Activated naive CD4-positive, alpha-beta T cell treated with anti-CD3 and anti-CD28 coated beads for 36 hours (primary cell): ENCODE measurements at regions not wholly inside any gene's neighbourhood (a gene's known extent, or its start where the extent isn't known, plus 50 kb on each side); places are given as distances from the start of the nearest gene placed in this dataset.

Experiments used
- CTCF ChIA-PET: fragments of 350-600 bp; sonication (Branson Sonifier 250); formaldehyde crosslinking; loops from one replicate; lab custom pipeline; 2021; ENCODE audit warnings: antibody characterized with exemption; lab: Charles Lee
- DNase-seq: peaks from one replicate; pipeline ENCODE4 v3.0.0-alpha.2; 2020
- H3K27ac Mint-ChIP-seq: one replicate; pipeline ENCODE4 v1.8.0; 2021; ENCODE audit warnings: mild to moderate bottlenecking, mixed read lengths
- H3K27me3 Mint-ChIP-seq: one replicate; pipeline ENCODE4 v1.8.0; 2021; ENCODE audit warnings: low read depth, mixed read lengths
- H3K36me3 Mint-ChIP-seq: one replicate; pipeline ENCODE4 v1.8.0; 2021; ENCODE audit warnings: low read depth, mixed read lengths
- H3K4me1 Mint-ChIP-seq: one replicate; pipeline ENCODE4 v1.8.0; 2021; ENCODE audit warnings: low read depth, mixed read lengths
- H3K4me3 Mint-ChIP-seq: one replicate; pipeline ENCODE4 v1.8.0; 2021; ENCODE audit warnings: mild to moderate bottlenecking, moderate library complexity, mixed read lengths
- H3K9me3 Mint-ChIP-seq: one replicate; pipeline ENCODE4 v1.8.0; 2021; ENCODE audit warnings: mixed read lengths
- intact Hi-C: fragments of 100-400 bp; cut with micrococcal nuclease; formaldehyde crosslinking; loops from one replicate; pipeline ENCODE4 v1.15.1; 2023

DNA sequence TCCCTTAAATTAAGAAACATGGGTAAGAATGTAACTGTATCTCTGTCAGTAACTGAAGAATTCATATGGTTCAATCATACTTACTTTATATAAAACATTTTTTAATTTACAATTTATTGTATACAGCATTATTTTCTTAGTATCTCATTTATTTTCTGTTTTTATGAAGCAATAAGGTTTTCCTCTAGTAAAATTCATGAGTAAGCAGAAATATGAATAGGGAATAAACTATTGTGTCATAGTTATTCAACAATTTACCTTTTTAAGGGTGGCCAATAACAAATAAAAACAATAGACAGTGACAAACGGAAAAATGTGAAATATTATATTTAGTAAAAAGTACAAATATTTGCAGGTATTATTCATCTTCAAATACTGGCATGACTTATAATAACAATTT lies 624.4 kb downstream of the TECRL start:
- H3K4me3 Mint-ChIP-seq, result no peak overlapping the region
- H3K27ac Mint-ChIP-seq, result no peak overlapping the region
- CTCF ChIA-PET, result no interaction called here
- no peaks in the 10 kb centered on the region for H3K4me1 Mint-ChIP-seq
- intact Hi-C loops, result no loop called here
- no peaks in the 10 kb centered on the region for H3K36me3 Mint-ChIP-seq
- no peaks in the 10 kb centered on the region for H3K27me3 Mint-ChIP-seq
- H3K9me3 Mint-ChIP-seq, result peaks cover 3% of the 10 kb centered on the region
- no peak for DNase-seq

DNA sequence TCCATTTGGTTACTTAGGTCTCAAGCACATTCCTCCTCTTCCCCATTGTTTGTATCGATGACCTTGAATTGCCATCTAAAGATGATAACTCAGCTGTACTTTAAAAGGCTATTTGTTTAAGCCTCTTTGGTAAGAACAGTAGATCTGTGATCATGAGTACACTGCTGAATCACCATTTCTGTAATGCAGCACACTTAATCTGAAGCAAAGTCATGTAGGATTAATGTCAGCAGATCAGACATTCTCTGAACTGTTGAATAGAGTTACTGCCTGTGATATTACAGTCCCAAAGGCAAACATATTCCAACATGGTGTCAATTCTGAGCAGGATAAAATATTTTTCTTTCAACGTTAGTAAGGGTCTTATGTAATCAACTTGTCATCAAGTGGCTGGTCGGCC lies 631.6 kb downstream of the TECRL start:
- no peaks in the 10 kb centered on the region for H3K4me1 Mint-ChIP-seq
- H3K27me3 Mint-ChIP-seq, result no peaks in the 10 kb centered on the region
- CTCF ChIA-PET, result no interaction called here
- no peak for DNase-seq
- no peaks in the 10 kb centered on the region for H3K36me3 Mint-ChIP-seq
- H3K27ac Mint-ChIP-seq, result no peak overlapping the region
- peaks cover 5% of the 10 kb centered on the region for H3K9me3 Mint-ChIP-seq
- H3K4me3 Mint-ChIP-seq, result no peak overlapping the region
- intact Hi-C loops, result no loop called here

DNA sequence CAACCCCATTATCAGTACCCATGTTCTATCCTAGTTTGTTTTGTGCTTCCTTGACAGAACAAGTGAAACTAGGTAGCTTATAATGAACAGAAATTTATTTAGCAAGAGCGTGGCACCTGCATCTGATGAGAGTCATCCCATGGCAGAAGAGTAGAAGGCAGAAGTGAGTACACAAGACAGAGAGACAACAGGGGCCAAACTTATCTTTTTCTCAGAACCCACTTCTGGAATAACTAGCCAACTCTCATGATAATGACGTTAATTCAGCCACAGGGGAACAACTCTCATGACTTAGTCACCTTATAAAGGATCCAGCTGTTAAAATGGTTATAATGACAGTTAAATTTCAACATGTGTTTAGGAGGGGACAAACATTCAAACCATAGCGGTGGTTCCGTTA lies 644.9 kb downstream of the TECRL start:
- Mint-ChIP-seq H3K27me3 (no peaks in the 10 kb centered on the region), H3K36me3 (no peaks in the 10 kb centered on the region), H3K4me3 (no peak overlapping the region), H3K9me3 (peaks cover 4% of the 10 kb centered on the region), H3K4me1 (no peaks in the 10 kb centered on the region), H3K27ac (no peak overlapping the region)
- DNase-seq, result no peak
- intact Hi-C loops, result no loop called here
- CTCF ChIA-PET, result no interaction called here

DNA sequence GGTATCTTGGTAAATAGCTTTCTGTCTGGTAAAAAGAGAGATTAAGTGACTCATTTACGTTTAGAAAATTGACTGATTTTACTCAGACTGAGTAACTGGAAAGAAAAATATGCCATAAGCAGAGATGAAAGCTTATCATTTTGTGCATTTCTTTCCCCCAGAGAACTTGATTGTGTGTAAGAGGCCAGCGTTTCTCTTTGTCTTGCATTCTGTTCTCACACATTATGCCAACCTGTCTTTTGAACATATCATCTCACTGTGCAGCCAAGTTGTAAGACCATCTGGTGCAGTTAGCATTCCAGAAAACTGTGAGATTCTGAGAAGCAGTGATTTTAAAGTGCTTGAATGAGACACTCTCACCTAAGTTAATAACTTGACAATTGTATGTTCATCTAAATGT lies 651.3 kb downstream of the TECRL start:
- Mint-ChIP-seq H3K27ac (no peak overlapping the region), H3K36me3 (no peaks in the 10 kb centered on the region), H3K4me3 (no peak overlapping the region), H3K4me1 (no peaks in the 10 kb centered on the region), H3K9me3 (peaks cover 2% of the 10 kb centered on the region), H3K27me3 (no peaks in the 10 kb centered on the region)
- intact Hi-C loops, result no loop called here
- CTCF ChIA-PET, result no interaction called here
- no peak for DNase-seq

DNA sequence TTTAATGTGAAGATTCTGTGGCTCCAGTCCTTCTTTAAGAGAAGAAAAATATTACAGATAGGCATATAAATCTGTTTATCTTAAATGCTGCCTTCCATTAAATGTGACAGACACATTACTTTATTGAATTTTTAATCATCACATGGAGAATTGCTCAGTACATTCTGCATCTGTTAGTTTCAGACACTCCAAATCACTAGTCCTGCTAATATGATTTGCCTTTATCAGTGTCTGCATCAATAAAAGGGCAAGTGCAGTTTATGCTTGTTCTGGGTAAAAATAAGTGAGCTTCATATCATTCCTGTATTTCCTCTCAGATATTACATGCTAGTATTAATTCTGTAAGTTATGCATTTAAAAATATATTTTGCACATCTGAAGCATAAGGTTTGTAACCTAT lies 666.4 kb downstream of the TECRL start:
- no peak for DNase-seq
- Mint-ChIP-seq H3K4me3 (no peak overlapping the region), H3K9me3 (peaks cover 8% of the 10 kb centered on the region), H3K36me3 (no peaks in the 10 kb centered on the region), H3K4me1 (no peaks in the 10 kb centered on the region), H3K27me3 (no peaks in the 10 kb centered on the region), H3K27ac (no peak overlapping the region)
- CTCF ChIA-PET, result no interaction called here
- intact Hi-C loops, result no loop called here

DNA sequence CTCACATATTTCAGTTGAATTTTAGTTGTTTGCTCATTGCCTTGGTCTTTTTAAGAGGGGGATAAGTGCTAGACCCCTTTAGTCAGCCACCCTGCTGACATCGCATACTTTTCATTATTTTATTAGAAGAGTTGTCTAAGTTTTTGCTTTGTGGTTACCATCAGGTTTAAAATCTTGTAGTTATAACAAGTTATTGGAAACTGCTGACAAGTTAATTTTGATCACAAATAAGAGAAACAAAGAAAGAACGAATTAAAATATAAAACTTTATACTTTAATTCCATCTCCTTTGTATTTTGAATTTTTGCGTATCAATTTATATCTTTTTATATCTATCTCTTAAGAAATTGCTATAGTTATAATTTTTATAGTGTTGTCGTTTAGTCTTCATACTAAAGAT lies 679.7 kb downstream of the TECRL start:
- no peaks in the 10 kb centered on the region for H3K27me3 Mint-ChIP-seq
- peaks cover 6% of the 10 kb centered on the region for H3K9me3 Mint-ChIP-seq
- H3K36me3 Mint-ChIP-seq, result no peaks in the 10 kb centered on the region
- H3K4me3 Mint-ChIP-seq, result no peak overlapping the region
- DNase-seq, result no peak
- no peak overlapping the region for H3K27ac Mint-ChIP-seq
- intact Hi-C loops, result no loop called here
- H3K4me1 Mint-ChIP-seq, result no peaks in the 10 kb centered on the region
- CTCF ChIA-PET, result no interaction called here

DNA sequence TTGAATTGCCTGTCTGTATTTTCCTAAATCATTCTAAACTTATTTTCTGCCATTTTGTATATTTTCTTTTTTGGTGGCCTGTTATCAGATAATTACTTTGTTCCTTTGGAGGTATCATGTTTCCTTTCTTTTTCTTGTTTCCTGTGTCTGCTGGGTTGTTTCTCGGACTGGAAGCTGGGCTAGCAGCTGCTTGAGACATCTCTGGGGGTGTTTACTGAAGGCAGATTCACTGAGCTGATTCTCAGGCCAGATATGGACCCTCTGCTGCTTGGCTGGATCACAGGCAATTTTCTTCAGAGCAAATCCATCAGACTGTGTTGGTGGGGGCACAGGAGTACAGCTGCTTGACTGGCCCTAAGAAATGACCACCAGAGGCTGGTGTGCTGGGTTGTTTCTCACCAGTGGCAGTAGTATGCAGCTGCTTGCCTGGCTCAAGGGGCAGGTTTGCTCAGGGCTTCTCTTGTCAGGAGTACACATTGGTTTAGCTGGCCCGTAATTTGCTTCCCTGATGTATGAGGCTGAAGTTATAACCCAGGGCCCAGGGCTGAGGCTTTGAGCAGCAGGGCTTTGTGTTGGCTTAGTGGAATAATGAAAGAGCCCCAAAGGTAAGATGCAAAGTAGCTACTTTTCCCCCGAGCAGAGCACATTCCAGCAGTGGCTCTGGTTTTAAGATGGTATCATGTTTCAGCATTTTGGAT lies 680.6 kb downstream of the TECRL start:
- no peak for DNase-seq
- H3K4me1 Mint-ChIP-seq, result no peaks in the 10 kb centered on the region
- CTCF ChIA-PET, result no interaction called here
- no peak overlapping the region for H3K4me3 Mint-ChIP-seq
- H3K27me3 Mint-ChIP-seq, result no peaks in the 10 kb centered on the region
- intact Hi-C loops, result no loop called here
- H3K27ac Mint-ChIP-seq, result no peak overlapping the region
- H3K36me3 Mint-ChIP-seq, result no peaks in the 10 kb centered on the region
- peaks cover 5% of the 10 kb centered on the region for H3K9me3 Mint-ChIP-seq

DNA sequence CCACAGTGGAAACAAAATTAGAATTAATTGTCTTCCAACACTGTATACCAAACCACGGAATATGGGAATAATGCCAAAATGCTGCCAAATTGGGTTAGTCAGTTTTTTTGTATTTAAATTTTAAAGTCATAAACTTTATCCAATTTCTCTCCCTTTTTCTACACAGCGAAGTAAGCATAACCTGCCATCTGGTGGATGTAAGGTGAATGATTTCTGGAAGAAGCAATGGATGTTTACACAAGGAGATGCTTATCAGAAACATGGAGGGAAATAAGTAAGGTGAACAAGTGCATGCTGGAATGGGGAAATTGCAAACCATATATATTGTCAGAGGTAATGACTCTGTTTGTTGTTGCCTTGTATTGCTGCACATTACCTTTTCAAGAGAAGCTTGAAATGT lies 691.9 kb downstream of the TECRL start:
- no peak for DNase-seq
- intact Hi-C loops, result no loop called here
- CTCF ChIA-PET, result no interaction called here
- Mint-ChIP-seq H3K4me3 (no peak overlapping the region), H3K36me3 (no peaks in the 10 kb centered on the region), H3K9me3 (no peaks in the 10 kb centered on the region), H3K27ac (no peak overlapping the region), H3K4me1 (no peaks in the 10 kb centered on the region), H3K27me3 (no peaks in the 10 kb centered on the region)

DNA sequence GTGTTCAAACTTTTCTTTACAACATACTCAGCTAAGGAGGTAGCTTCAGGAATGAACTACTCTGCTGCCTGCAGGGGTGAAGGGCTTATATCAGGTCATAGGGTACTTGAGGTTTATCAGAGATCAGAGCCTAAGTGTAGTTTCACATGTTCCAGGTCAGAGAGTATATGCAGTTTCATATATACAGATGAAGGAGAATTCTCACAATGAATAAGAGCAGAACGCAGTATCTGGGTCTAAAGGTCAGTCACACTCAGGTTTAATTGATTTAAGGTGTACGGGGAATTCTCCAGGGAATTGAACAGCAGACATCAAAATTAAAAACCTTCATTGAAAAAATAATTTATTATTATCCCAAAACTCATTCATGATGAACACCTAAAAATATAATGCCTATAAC lies 700.6 kb downstream of the TECRL start:
- intact Hi-C loops, result no loop called here
- no peak overlapping the region for H3K4me3 Mint-ChIP-seq
- no peak for DNase-seq
- CTCF ChIA-PET, result no interaction called here
- no peaks in the 10 kb centered on the region for H3K36me3 Mint-ChIP-seq
- H3K27ac Mint-ChIP-seq, result no peak overlapping the region
- H3K4me1 Mint-ChIP-seq, result no peaks in the 10 kb centered on the region
- no peaks in the 10 kb centered on the region for H3K27me3 Mint-ChIP-seq
- no peaks in the 10 kb centered on the region for H3K9me3 Mint-ChIP-seq

DNA sequence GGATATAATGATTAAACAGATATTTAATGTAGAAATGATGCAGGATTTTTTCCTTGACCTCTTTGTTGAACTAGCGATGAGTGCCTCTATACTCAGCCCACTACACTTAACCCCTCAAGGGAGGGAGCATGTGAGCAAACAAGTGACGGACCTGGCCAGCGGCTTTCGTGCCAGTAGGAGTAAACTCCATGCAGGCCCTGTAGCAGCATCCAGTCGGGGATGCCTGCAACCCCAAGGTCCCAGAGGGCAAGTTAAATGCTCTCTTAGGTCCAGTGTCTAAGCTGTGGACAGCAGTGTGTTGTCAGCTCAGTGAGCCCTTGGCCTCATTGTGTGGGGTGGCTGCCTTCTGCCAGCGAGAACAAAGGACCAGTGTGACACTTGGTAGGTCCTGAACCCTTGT lies 708.7 kb downstream of the TECRL start:
- CTCF ChIA-PET, result no interaction called here
- Mint-ChIP-seq H3K9me3 (peaks cover 6% of the 10 kb centered on the region), H3K36me3 (no peaks in the 10 kb centered on the region), H3K27me3 (no peaks in the 10 kb centered on the region), H3K4me3 (no peak overlapping the region), H3K27ac (no peak overlapping the region), H3K4me1 (no peaks in the 10 kb centered on the region)
- DNase-seq, result no peak
- intact Hi-C loops, result no loop called here

DNA sequence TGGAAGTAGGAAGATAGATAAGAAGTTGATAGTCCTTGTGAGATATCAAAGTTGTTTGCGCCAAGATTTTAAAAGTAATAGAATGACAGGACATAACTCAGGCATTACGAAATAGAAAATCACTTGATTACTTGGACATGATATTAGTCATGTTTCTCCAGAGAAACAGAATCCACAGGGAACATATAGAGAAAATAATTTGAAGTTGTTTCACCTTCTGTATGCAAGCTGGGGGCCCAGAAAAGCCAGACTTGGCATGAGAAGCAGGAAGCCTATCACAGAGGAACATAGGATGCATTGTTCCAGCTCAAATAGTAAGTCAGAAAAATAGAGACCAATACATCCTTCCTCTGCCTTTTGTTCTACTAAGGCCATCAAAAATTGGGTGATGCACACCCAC lies 715.9 kb downstream of the TECRL start:
- H3K9me3 Mint-ChIP-seq, result peaks cover 12% of the 10 kb centered on the region
- no peaks in the 10 kb centered on the region for H3K4me1 Mint-ChIP-seq
- H3K4me3 Mint-ChIP-seq, result no peak overlapping the region
- H3K36me3 Mint-ChIP-seq, result no peaks in the 10 kb centered on the region
- CTCF ChIA-PET, result no interaction called here
- intact Hi-C loops, result no loop called here
- H3K27ac Mint-ChIP-seq, result no peak overlapping the region
- H3K27me3 Mint-ChIP-seq, result no peaks in the 10 kb centered on the region
- no peak for DNase-seq

DNA sequence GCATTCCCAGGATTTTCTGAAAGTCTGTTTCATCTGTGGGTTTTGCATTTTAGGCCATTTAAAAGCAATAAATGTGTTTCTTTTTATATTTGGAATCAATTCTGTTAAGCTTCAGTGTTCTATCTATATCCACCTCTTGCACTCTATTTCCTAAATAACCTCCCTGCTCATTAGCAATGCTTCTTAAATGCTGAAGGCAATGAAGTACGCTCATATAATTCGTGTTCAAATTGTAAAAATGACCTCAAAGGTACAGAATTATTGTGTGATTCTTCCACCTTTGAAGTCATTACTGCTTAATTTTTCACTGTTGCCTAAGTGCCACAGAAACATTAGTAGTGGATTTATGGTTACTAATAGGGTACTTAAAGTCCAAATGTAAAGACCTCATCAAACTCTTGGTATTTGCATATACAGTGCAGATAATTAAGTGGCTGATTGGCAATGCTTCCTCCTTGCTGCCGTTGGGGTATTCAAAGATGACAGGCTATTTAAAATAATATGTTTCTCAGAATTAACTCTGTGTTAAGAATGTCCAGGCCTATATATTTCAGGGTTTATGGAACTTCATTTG lies 730.8 kb downstream of the TECRL start:
- CTCF ChIA-PET, result no interaction called here
- H3K27ac Mint-ChIP-seq, result no peak overlapping the region
- intact Hi-C loops, result no loop called here
- H3K36me3 Mint-ChIP-seq, result no peaks in the 10 kb centered on the region
- peaks cover 3% of the 10 kb centered on the region for H3K9me3 Mint-ChIP-seq
- H3K4me1 Mint-ChIP-seq, result no peaks in the 10 kb centered on the region
- no peak for DNase-seq
- no peaks in the 10 kb centered on the region for H3K27me3 Mint-ChIP-seq
- no peak overlapping the region for H3K4me3 Mint-ChIP-seq

DNA sequence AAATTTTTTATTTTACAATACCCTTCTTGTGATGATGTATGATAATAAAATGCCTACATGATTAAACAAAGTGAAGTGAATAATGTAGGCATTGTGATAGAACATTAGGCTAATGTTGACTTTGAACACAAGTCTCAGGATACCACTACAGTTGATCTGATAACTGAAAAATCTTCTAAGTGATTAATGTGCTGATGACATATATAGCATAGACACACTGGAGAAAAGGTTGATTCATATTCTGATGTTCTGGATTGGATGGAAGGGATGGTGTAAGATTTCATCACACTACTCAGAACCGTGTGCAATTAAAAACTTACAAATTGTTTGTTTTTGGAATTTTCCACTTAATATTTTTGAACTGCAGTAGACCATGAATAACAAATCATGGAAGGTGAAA lies 738.5 kb downstream of the TECRL start:
- intact Hi-C loops, result no loop called here
- Mint-ChIP-seq H3K27ac (no peak overlapping the region), H3K9me3 (peaks cover 13% of the 10 kb centered on the region), H3K4me3 (no peak overlapping the region), H3K36me3 (no peaks in the 10 kb centered on the region), H3K4me1 (no peaks in the 10 kb centered on the region), H3K27me3 (no peaks in the 10 kb centered on the region)
- CTCF ChIA-PET, result no interaction called here
- no peak for DNase-seq
